ENCODE measurements at regions not wholly inside any gene's neighbourhood (a gene's known extent, or its start where the extent isn't known, plus 50 kb on each side); places are given as distances from the start of the nearest gene placed in this dataset.

- no peak for DNase-seq (ENCODE audit: low spot score)
Measured at GRCh38 chr2:147550995-147551731, 293.7 kb upstream of the ACVR2A start.

GRCh38 chr2:147549054-147549453 lies 295.8 kb upstream of the ACVR2A start:
- DNase-seq (ENCODE audit: low spot score), result no peak

DNA sequence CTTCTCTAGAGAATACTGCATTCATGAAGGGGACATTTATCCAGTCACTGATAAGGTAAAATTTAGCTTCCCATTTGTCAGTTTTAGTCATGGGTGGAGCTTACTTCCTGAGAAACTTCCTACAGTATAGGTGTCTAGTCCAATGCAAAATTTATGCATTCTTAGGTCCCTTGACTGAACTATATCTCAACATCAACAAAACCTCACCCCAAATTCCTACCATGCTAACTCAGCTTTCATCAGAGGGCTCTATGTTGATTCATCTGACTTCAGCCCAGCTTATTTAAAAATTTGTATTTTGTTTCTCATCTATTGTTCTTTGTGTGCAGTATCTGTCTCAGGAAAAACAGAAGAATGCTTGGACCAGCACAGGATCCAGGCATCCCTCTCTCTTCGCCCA lies 296.4 kb upstream of the ACVR2A start:
- DNase-seq (ENCODE audit: low spot score), result no peak

- no peak for DNase-seq (ENCODE audit: low spot score)
Measured at GRCh38 chr2:147547440-147547839, 297.4 kb upstream of the ACVR2A start.

DNA sequence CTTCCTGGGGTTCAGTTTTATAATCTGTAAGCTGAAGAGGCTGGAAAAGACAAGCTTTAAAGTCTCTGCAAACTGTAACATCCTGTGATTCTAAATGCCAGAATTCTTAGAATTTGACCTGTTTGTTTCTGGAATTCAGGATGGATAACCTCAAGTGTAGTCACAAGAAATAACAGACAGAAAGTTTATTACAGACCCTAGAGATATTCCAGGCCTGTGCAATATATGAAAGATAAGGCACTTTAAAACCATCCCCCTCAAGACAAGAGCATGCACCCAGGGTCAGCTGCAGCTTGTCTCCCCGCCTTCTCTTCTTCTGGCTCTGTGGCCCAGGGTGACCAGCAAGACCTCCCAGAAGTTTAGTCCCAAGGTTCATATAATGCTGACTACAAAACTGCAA lies 298.7 kb upstream of the ACVR2A start:
- DNase-seq (ENCODE audit: low spot score), result no peak

GRCh38 chr2:147543056-147543455 lies 301.8 kb upstream of the ACVR2A start:
- peak; percentile 71 for DNase-seq (ENCODE audit: low spot score)

DNA sequence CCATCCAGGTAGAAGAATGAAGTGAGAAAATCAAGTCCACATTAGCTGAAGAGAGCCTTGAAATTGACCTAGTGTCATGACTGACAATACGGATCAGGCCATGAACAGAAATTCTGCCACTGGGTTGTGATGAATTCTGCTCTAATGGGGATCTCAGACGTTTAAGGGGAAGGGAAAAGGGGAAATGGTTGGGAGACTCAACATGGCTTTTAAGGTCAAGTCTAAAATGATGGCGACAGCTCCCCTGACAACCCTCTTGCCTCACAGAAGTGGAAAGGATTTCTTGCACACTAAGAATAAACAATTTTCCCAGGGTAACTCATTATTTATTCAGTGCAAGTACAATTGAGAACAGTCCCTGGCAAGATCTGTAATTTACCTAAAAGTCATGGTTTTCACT lies 302.5 kb upstream of the ACVR2A start:
- DNase-seq (ENCODE audit: low spot score), result no peak

GRCh38 chr2:147541314-147541713 lies 303.5 kb upstream of the ACVR2A start:
- DNase-seq (ENCODE audit: low spot score), result no peak

DNA sequence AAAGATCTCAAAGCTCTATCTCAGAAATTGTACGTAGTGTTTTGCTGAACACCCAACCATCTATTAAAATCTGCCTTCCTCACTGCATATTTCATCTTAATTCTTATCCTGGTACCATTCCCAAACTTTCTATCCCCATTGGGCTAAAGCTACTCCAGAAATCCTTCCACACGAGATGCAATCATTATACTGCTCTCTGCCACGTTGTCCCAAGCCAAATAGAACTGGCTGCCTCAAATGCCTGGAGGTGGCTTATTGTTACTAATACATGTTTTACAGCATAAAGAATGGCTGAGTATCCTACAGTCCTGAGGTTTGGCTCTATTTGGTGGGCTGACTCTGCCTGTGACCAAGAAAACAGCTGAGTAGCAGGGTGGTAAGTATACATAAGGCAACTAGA lies 306.0 kb upstream of the ACVR2A start:
- no peak for DNase-seq (ENCODE audit: low spot score)

GRCh38 chr2:147538088-147538487 lies 306.7 kb upstream of the ACVR2A start:
- DNase-seq (ENCODE audit: low spot score), result no peak

- no peak for DNase-seq (ENCODE audit: low spot score)
Measured at GRCh38 chr2:147531269-147531668, 313.6 kb upstream of the ACVR2A start.

DNA sequence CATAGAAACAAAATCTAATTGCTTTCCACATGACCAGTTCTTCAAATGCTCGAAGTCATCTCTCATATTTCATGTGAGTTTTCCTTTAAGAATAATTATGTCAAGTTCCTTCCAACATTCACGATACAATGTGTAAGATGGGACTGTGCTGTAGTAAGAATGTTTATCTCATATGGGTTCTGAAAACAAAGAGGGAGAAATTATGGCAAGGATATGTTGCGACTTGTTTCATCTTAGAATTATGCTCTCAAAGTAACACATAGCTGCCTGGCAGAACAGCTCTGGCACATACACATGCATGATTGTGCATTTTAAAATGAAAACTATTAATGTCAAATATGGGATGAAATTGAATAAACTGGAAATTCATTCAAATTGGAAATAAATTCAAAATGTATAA lies 314.8 kb upstream of the ACVR2A start:
- DNase-seq (ENCODE audit: low spot score), result no peak

DNA sequence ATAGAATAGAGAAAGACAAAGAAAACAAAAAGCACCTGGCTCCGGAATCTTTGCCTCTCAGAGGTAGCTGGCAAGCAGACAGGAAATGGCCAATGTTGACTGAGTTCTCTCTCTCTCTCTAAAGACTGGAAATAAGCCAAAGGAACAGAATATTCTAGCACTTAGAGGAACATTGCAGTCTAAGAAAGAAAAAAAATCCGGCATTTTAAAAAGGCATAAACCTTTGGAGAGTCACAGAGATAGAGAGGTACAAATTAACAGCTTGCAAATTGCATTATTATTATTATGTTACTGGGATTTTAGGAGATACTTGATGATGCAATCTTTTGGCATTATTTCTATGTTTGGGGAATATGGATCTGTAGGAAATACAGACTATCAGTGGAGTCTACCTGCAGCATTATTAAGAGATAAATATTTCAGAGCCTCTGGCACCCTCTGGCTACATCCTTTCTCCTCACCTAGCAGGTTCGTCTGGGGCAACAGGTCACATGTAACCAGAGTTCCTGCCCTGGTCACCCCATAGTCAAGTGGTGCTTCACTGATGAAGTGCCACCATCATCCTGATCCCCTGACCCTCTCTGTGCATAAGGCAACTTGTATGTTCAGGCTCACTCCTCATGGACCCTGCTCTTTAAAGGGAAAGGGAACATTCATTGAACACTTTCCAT lies 318.9 kb upstream of the ACVR2A start:
- DNase-seq (ENCODE audit: low spot score), result peak; percentile 16

DNA sequence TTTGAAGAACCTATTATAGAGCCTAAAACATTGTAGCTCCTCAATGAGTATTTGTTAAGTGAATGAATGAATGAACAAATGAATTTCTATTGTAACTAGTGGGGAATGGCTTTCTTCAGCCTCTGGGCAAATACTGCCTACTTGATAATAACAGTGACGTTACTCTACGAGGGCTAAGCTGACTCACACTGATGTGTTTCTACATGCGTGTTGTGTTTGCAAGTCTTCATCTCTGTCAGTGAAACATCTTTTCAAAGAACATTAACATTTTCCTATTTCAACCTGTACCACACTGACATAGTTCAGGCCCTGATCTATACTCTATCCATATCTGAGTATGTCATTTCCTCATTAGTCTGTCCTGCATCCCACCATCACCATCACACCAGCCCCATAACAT lies 319.9 kb upstream of the ACVR2A start:
- DNase-seq (ENCODE audit: low spot score), result no peak

GRCh38 chr2:147523415-147523814 lies 321.4 kb upstream of the ACVR2A start:
- DNase-seq (ENCODE audit: low spot score), result no peak

DNA sequence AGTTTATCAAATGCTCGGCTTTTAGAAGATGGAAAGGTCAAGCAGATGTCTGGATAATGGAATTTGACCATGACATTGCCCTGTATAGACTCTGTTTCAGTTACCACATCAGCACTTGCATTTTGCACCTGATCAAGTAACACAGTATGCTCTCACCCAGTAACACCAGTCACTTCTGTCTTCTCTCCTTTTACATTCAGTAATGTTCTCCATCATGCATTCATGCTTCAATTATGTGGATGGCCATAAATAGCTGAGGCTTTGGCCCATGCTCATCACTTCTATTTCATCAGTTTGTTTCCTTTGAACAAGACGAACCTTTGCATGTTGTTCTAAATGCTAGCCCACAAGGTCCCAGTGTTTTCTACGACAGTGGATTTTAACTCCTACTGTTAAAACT lies 322.9 kb upstream of the ACVR2A start:
- DNase-seq (ENCODE audit: low spot score), result no peak

DNA sequence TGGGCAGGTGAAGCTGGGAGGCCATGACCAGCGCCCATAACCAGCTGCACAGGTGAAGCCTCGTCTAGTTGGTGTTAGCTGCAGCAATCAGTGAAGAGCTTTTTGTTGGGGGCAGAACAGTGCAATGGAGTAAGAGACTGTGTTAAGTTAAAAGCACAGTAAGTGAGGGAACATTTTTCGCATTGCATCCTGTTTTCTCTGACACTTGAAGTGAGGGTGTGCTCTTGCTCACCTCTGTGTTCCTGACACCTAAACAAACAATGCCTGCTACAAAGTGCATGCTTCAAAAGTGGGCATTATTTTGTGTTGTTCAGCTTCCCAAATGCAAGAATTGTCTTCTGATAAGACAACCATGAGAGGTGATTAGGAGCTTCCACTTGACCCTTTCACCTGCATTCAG lies 324.0 kb upstream of the ACVR2A start:
- DNase-seq (ENCODE audit: low spot score), result no peak

DNA sequence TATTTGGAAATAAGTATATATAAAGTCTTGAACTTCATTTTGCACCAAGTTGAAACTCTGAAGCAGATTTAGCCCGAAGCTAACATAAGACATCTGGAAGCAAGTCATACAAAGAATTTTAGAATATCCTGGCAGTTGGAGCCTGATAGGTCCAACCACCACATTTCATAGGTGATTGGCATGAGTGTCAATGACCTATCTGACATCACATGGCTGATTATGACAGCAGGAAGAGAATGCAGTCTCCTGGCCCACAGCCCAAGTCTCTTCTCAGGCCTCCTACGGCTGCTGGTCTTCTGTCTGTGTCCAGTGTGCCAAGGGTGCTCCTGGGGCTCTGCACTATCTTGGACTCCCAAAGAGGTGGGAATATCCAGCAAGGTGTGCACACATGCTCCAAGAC lies 325.7 kb upstream of the ACVR2A start:
- no peak for DNase-seq (ENCODE audit: low spot score)

DNA sequence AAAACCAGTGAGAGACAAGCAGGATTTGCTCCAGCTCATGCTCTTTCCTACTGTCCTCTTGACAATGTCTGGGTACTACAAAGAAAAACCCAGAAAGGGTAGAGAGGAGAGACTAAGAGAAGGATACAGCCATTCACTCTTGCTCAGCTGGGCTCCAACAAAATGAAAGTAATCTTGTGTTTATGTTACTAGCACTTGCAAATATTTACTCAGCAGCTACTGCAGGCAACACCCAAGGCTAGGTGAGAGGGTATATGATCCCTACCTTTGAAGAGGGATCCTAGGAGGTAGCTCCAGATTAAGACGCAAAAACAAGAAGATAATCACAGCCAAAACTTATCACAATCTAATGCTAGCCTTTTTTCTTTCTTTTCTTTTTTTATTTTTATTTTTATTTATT lies 329.6 kb upstream of the ACVR2A start:
- DNase-seq (ENCODE audit: low spot score), result no peak

DNA sequence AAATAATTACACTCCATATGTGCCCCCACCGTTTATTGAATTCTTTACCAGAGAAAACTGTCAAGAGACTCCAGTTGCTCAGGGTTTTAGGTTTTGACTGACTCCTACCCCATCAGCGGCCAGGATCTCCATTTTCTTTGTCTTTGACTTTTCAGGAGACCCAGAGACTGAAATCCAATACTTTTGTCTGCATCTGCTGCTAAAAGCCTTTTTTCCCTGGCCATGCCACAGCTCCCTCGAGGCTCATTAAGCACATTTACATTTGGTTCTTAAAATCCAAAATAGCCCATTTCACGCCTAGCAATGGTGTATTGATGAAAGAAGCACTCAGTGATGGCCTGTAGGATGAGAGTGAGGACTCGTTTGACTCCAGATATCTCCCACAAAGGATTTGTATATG lies 332.6 kb upstream of the ACVR2A start:
- DNase-seq (ENCODE audit: low spot score), result no peak

DNA sequence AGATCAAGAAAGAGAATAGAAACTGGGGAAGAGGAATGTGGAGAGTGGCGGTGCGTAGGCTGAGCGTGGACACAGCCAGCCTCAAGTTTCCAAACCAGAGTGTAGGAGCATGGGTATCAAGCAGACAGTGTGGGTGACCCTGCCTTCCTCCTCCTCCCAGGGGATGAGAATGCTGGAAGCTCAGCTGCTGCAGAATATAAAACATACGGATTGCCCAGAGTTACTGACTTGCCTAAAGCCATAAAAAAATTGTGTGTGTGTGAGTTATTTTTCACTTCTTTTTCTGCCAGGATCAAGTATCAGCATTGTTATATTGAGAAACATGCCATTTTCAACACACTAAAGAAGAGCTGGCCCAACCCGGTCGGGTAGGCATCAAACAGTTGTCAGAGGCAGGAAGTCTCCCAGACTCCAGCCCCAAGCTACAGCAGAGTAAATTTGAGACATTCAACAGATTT lies 333.3 kb upstream of the ACVR2A start:
- DNase-seq (ENCODE audit: low spot score), result no peak

DNA sequence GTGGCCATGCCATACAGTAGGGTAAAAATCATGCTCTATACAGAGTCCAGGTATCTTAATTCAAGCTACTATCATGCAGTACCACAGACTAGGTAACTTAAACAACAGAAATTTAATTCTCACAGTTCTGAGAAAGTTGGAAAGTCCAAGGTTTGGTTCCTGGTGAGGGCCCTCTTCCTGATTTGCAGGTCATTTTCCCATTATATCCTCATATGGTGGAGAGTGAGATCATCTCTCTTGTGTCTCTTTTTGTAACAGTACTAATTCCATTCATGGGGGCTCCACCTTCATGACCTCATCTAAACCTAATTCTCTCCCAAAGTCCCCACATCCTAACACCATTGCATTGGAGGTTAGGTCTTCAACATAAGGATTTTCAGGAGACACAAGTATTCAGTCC lies 335.0 kb upstream of the ACVR2A start:
- DNase-seq (ENCODE audit: low spot score), result no peak

- DNase-seq (ENCODE audit: low spot score), result no peak
Measured at GRCh38 chr2:147506889-147507288, 337.9 kb upstream of the ACVR2A start.

DNA sequence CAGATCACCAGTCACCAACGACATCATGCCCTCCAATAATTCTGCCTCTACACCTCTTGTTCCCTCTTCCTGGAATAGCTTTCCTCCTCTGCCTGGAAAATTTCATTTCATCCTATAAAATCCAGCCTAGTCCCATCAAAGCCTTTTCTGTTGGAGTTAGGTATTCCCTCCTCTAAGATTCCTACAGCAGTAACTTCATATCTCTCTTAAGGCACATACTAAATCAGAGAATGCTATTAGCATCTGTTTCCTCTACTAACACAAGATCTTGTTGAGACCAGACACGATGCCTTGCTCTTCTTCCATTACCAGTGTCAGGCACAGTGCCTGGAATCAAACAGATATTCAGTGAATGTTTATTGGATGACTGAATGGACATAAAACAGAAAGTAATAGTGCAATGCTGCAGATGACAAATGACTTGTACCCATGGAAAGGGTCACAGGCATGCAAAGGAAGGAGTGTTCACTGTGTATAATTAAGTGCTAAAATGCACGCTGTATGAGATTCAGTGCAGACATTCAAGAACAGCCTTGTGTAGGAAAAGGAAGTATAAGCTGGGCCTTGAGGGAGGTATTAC lies 342.0 kb upstream of the ACVR2A start:
- DNase-seq (ENCODE audit: low spot score), result no peak

Measured in kidney tubule cell (primary cell).